GM12878 (cell line): ENCODE measurements at regions not wholly inside any gene's neighbourhood (a gene's known extent, or its start where the extent isn't known, plus 50 kb on each side); places are given as distances from the start of the nearest gene placed in this dataset.

ENCODE experiments used
- ATAC-seq: fragments of 200-7000 bp; cut with Tn5 transposase; 3 replicates; pipeline ENCODE4 v1.9.1; 2020; ENCODE audit warnings: mild to moderate bottlenecking, moderate library complexity
- BruUV-seq: library from RNA; stranded (reverse); fragments of 400-500 nt; replicated peaks from 2 replicates; lab custom pipeline; 2021; lab: Mats Ljungman, UMichigan
- CTCF ChIA-PET: fragments of 300-600 bp; sonication (Branson Sonifier 250); formaldehyde crosslinking; extraction: SDS; loops from one replicate; lab custom pipeline; 2021; ENCODE audit warnings: inconsistent platforms; lab: Yijun Ruan, JAX
- POLR2A ChIA-PET: fragments of 350-600 bp; formaldehyde crosslinking; extraction: SDS; loops from one replicate; lab custom pipeline; 2021; ENCODE audit warnings: inconsistent platforms; lab: Charles Lee
- RAD21 ChIA-PET: fragments of 300-600 bp; sonication (Branson Sonifier 250); formaldehyde crosslinking; loops from one replicate; lab custom pipeline; 2023; ENCODE audit warnings: antibody characterized with exemption; ENCODE audit not compliant: unreplicated experiment; lab: Charles Lee
- SMC1A ChIA-PET: fragments of 300-600 bp; sonication (Branson Sonifier 250); formaldehyde crosslinking; loops from one replicate; lab custom pipeline; 2023; ENCODE audit not compliant: unreplicated experiment, uncharacterized antibody; lab: Charles Lee
- DNase-seq: peaks from one replicate; pipeline ENCODE4 v3.0.0-alpha.2; 2011; ENCODE audit warnings: low read depth, low spot score
- FAIRE-seq: peaks from 3 replicates; lab custom pipeline; 2011; peaks lifted over from hg19 to GRCh38; lab: Jason Lieb, UNC
- H2AFZ ChIP-seq: 2 replicates; pipeline ENCODE4 v1.6.0; 2011; ENCODE audit warnings: low read depth, low read length, control low read depth; ENCODE audit not compliant: control insufficient read depth
- H3K27ac ChIP-seq: 2 replicates; pipeline ENCODE4 v1.5.1; 2011; ENCODE audit warnings: control low read depth; ENCODE audit not compliant: control insufficient read depth, insufficient read depth
- H3K27me3 ChIP-seq, 2 experiments: replicated peaks in 1 of 2; 2 replicates each; pipeline versions ENCODE4 v1.6.0 to v1.6.1; 2011; ENCODE audit warnings: low read length in 1 of 2; ENCODE audit not compliant: control insufficient read depth in 2 of 2, insufficient read depth in 2 of 2
- H3K36me3 ChIP-seq, 2 experiments: 2 replicates each; pipeline ENCODE4 v1.5.1; 2011; ENCODE audit warnings: low read length in 1 of 2; ENCODE audit not compliant: control insufficient read depth in 2 of 2, insufficient read depth in 2 of 2
- H3K4me1 ChIP-seq: 2 replicates; pipeline ENCODE4 v1.6.1; 2011; ENCODE audit warnings: mild to moderate bottlenecking, low read length, moderate library complexity, mixed read lengths; ENCODE audit not compliant: control insufficient read depth, insufficient read depth
- H3K4me2 ChIP-seq: 2 replicates; pipeline ENCODE4 v1.6.0; 2011; ENCODE audit warnings: control low read depth; ENCODE audit not compliant: control insufficient read depth, insufficient read depth
- H3K4me3 ChIP-seq: fragments of 200-600 bp; sonication (generic); 2 replicates; pipeline ENCODE4 v1.5.1; 2016
- H3K79me2 ChIP-seq: 2 replicates; pipeline ENCODE4 v1.6.0; 2011; ENCODE audit warnings: low read length; ENCODE audit not compliant: control insufficient read depth, insufficient read depth
- H3K9ac ChIP-seq: 2 replicates; pipeline ENCODE4 v1.8.0; 2011; ENCODE audit warnings: low read length, control low read depth, mixed read lengths; ENCODE audit not compliant: control insufficient read depth, insufficient read depth
- H3K9me3 ChIP-seq: replicated peaks from 3 replicates; pipeline ENCODE4 v1.5.1; 2011; ENCODE audit warnings: mild to moderate bottlenecking, low read length; ENCODE audit not compliant: control insufficient read depth, insufficient read depth
- H4K20me1 ChIP-seq: 2 replicates; pipeline ENCODE4 v1.6.0; 2011; ENCODE audit not compliant: control insufficient read depth, insufficient read depth
- BRCA1 ChIP-seq: IDR thresholded peaks from 2 replicates; pipeline ENCODE4 v1.6.1; 2011; ENCODE audit warnings: low read depth, low read length, improper control_type of control experiment
- LARP7 ChIP-seq: fragments of 450-650 bp; IDR thresholded peaks from 2 replicates; pipeline ENCODE4 v1.6.1; 2017; ENCODE audit warnings: mild to moderate bottlenecking
- SPI1 ChIP-seq: IDR thresholded peaks from 2 replicates; pipeline ENCODE4 v1.6.1; 2011; ENCODE audit warnings: low read depth, mild to moderate bottlenecking, low read length, moderate library complexity, borderline replicate concordance; ENCODE audit not compliant: insufficient read depth
- TAF1 ChIP-seq: IDR thresholded peaks from 2 replicates; pipeline ENCODE4 v1.6.1; 2011; ENCODE audit warnings: mild to moderate bottlenecking, low read depth, low read length, borderline replicate concordance
- WGBS: methylation state at CpG from one replicate; pipeline ENCODE4 v1.1.6; 2016; ENCODE audit warnings: low lambda C conversion rate; ENCODE audit not compliant: insufficient replicate concordance, insufficient coverage; ENCODE audit errors: missing lambda C conversion rate; 5-methylcytosine and 5-hydroxymethylcytosine counted together
- in situ Hi-C: fragments of 300-500 bp; cut with MboI; formaldehyde crosslinking; loops from 9 replicates; pipeline ENCODE4 v1.14.3; 2018; ENCODE audit warnings: mixed read lengths
- intact Hi-C: fragments of 100-400 bp; cut with micrococcal nuclease; formaldehyde crosslinking; loops from one replicate; pipeline ENCODE4 v1.14.2; 2022; ENCODE audit not compliant: unreplicated experiment

DNA sequence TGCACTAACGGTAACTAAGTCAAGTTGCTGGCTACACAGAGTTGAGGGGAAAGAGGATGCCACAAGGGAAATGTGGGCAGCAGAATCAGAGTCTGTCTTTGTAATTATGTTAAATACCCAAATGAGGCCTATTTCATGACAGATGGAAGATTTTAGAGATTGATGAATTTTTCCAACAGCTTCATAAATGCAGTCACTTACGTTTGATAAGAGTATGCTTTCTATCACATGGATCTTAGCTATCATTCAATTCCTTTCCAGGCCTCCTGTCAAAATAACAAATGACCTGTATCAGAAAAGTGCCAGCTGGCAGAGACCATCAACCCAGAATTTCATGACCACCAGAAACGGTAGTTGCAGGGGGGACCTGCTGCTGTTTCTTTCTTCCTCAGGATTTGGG is 148.4 kb upstream of the PLPP4 start:
- no peak for TF ChIP-seq TAF1
- SMC1A ChIA-PET, result no interaction called here
- FAIRE-seq (no peak), ATAC-seq (no peak), DNase-seq (no peak)
- Histone ChIP-seq H3K79me2 (no peaks in the 10 kb centered on the region), H3K4me3 (no peak overlapping the region), H2AFZ (no peak overlapping the region), H4K20me1 (no peaks in the 10 kb centered on the region), H3K36me3 (no peaks in the 10 kb centered on the region), H3K9me3 (no peaks in the 10 kb centered on the region), H3K9ac (no peak overlapping the region), H3K4me1 (no peaks in the 10 kb centered on the region), H3K4me2 (no peak overlapping the region), H3K27me3 (no peaks in the 10 kb centered on the region), H3K27ac (no peak overlapping the region)
- BruUV-seq, result no TSS peak
- RAD21 ChIA-PET, result no interaction called here
- CTCF ChIA-PET, result interaction anchor here (1.2 kb wide), 1 partner anchor 23 kb away, joined by 3 read pairs; no protein-coding TSS in a partner anchor
- intact Hi-C loops (no loop called here), in situ Hi-C loops (no loop called here)
- POLR2A ChIA-PET, result no interaction called here
- WGBS, result 12% methylated on average over 3 of the region's 3 CpGs

GRCh38 chr10:120313715-120314114 is 143.3 kb upstream of the PLPP4 start:
- Histone ChIP-seq H4K20me1 (no peaks in the 10 kb centered on the region), H3K36me3 (no peaks in the 10 kb centered on the region), H3K9ac (no peak overlapping the region), H3K79me2 (no peaks in the 10 kb centered on the region), H3K27ac (no peak overlapping the region), H3K4me2 (no peak overlapping the region), H3K4me3 (no peak overlapping the region), H3K4me1 (no peaks in the 10 kb centered on the region), H2AFZ (no peak overlapping the region), H3K27me3 (no peaks in the 10 kb centered on the region; a peak in 1 of 4 replicates), H3K9me3 (no peaks in the 10 kb centered on the region)
- BruUV-seq, result no TSS peak
- WGBS, result 19% methylated on average over 2 of the region's 2 CpGs
- DNase-seq (no peak), ATAC-seq (no peak), FAIRE-seq (no peak)
- CTCF ChIA-PET, result no interaction called here
- in situ Hi-C loops, result no loop called here
- TF ChIP-seq BRCA1 (no peak), SPI1 (no peak), LARP7 (no peak)
- intact Hi-C loops, result no loop called here
- SMC1A ChIA-PET, result interaction anchor here (0.6 kb wide), 1 partner anchor 57 kb away, joined by 3 read pairs; no protein-coding TSS in a partner anchor
- POLR2A ChIA-PET, result no interaction called here
- RAD21 ChIA-PET, result no interaction called here
